K562 (cell line): ENCODE measurements at regions not wholly inside any gene's neighbourhood (a gene's known extent, or its start where the extent isn't known, plus 50 kb on each side); places are given as distances from the start of the nearest gene placed in this dataset.

ENCODE experiments used
- ATAC-seq: fragments of 200-7000 bp; cut with Tn5 transposase; 3 replicates; pipeline ENCODE4 v1.9.1; 2020; ENCODE audit warnings: moderate library complexity
- BruUV-seq: library from RNA; stranded (reverse); fragments of 400-500 nt; replicated peaks from 2 replicates; lab custom pipeline; 2021; lab: Mats Ljungman, UMichigan
- CTCF ChIA-PET: fragments of 300-600 bp; formaldehyde crosslinking; extraction: SDS; loops from one replicate; lab custom pipeline; 2021; ENCODE audit warnings: low intra/inter-chr PET ratio; lab: Yijun Ruan, JAX
- POLR2A ChIA-PET: fragments of 300-600, 350-650 bp; sonication (Branson Sonifier 250); formaldehyde crosslinking; extraction: SDS; loops from one replicate; lab custom pipeline; 2021; ENCODE audit warnings: antibody characterized with exemption, inconsistent platforms; lab: Yijun Ruan, JAX
- DNase-seq, 4 experiments: peaks; one replicate each; pipeline versions ENCODE4 v3.0.0 to v3.0.0-alpha.2; 2011 to 2018; ENCODE audit warnings: low spot score in 3 of 4, mixed read lengths in 3 of 4; ENCODE audit errors: extremely low read depth in 1 of 4
- FAIRE-seq: peaks from 2 replicates; lab custom pipeline; 2011; peaks lifted over from hg19 to GRCh38; lab: Jason Lieb, UNC
- H2AFZ ChIP-seq: 2 replicates; pipeline ENCODE4 v1.6.0; 2011; ENCODE audit warnings: low read depth, low read length, control low read depth, inconsistent platforms
- H3K27ac ChIP-seq: fragments of 200-600 bp; 3 replicates; pipeline ENCODE4 v1.8.0; 2011; ENCODE audit warnings: low read depth, mild to moderate bottlenecking, control low read depth, inconsistent platforms, low read length, moderate library complexity, mixed read lengths; ENCODE audit errors: extremely low read depth
- H3K27me3 ChIP-seq, 2 experiments: fragments of 300-600 bp in 1 of 2; 2 replicates in 1 of 2; 3 replicates in 1 of 2; pipeline versions ENCODE4 v1.6.0 to v1.8.0; 2011; ENCODE audit warnings: inconsistent platforms in 2 of 2, low read length in 2 of 2, mild to moderate bottlenecking in 1 of 2, mixed read lengths in 1 of 2, moderate library complexity in 1 of 2; ENCODE audit not compliant: control insufficient read depth in 2 of 2, insufficient read depth in 2 of 2
- H3K36me3 ChIP-seq: fragments of 300-600 bp; 3 replicates; pipeline ENCODE4 v1.8.0; 2011; ENCODE audit warnings: mild to moderate bottlenecking, low read length, inconsistent platforms; ENCODE audit not compliant: control insufficient read depth, insufficient read depth
- H3K4me1 ChIP-seq, 2 experiments: fragments of 200-600 bp in 1 of 2; replicated peaks in 1 of 2; 2 replicates in 1 of 2; 3 replicates in 1 of 2; pipeline versions ENCODE4 v1.5.1 to v1.8.0; 2011; ENCODE audit warnings: inconsistent platforms in 2 of 2, low read length in 2 of 2, mild to moderate bottlenecking in 1 of 2, mixed read lengths in 1 of 2, moderate library complexity in 1 of 2; ENCODE audit not compliant: control insufficient read depth in 2 of 2, insufficient read depth in 2 of 2
- H3K4me2 ChIP-seq: 2 replicates; pipeline ENCODE4 v1.6.1; 2011; ENCODE audit warnings: low read length, control low read depth, inconsistent platforms, mixed read lengths; ENCODE audit not compliant: insufficient read depth
- H3K4me3 ChIP-seq: fragments of 200-600 bp; sonication (generic), shearing (Covaris generic); 2 replicates; pipeline ENCODE4 v1.5.1; 2016; ENCODE audit warnings: control low read depth, inconsistent platforms
- H3K79me2 ChIP-seq: fragments of 200-600 bp; 3 replicates; pipeline ENCODE4 v1.8.0; 2011; ENCODE audit warnings: low read length, inconsistent platforms; ENCODE audit not compliant: control insufficient read depth, insufficient read depth
- H3K9ac ChIP-seq, 2 experiments: 2 replicates each; pipeline versions ENCODE4 v1.6.0 to v1.6.1; 2011; ENCODE audit warnings: low read depth in 2 of 2, low read length in 2 of 2, control low read depth in 1 of 2, inconsistent platforms in 1 of 2, mild to moderate bottlenecking in 1 of 2, mixed read lengths in 1 of 2; ENCODE audit not compliant: insufficient read depth in 1 of 2
- H3K9me1 ChIP-seq: one replicate; pipeline ENCODE4 v1.6.0; 2011; ENCODE audit warnings: inconsistent platforms, mild to moderate bottlenecking, low read length, moderate library complexity; ENCODE audit not compliant: control insufficient read depth, insufficient read depth
- H3K9me3 ChIP-seq: replicated peaks from 2 replicates; pipeline ENCODE4 v1.5.1; 2011; ENCODE audit warnings: low read depth, low read length, inconsistent platforms; ENCODE audit not compliant: control insufficient read depth, insufficient read depth
- H4K20me1 ChIP-seq: replicated peaks from 2 replicates; pipeline ENCODE4 v1.6.1; 2011; ENCODE audit warnings: low read length, inconsistent platforms, mixed read lengths; ENCODE audit not compliant: control insufficient read depth, insufficient read depth
- BDP1 ChIP-seq: IDR thresholded peaks from 3 replicates; pipeline ENCODE4 v1.6.1; 2011; ENCODE audit not compliant: insufficient read length, insufficient read depth
- FOXP1 ChIP-seq: sonication (generic); formaldehyde crosslinking; IDR thresholded peaks from 2 replicates; pipeline ENCODE4 v1.8.0; 2022; ENCODE audit warnings: mild to moderate bottlenecking, missing genetic modification reagents
- MAZ ChIP-seq, 2 experiments: fragments of 450-650 bp in 1 of 2; sonication (generic) in 1 of 2; formaldehyde crosslinking; IDR thresholded peaks in 1 of 2; conservative IDR thresholded peaks in 1 of 2; 2 replicates each; pipeline versions ENCODE4 v1.4.0 to v1.5.0; 2020; ENCODE audit warnings: mild to moderate bottlenecking in 1 of 2, missing genetic modification reagents in 1 of 2
- NELFE ChIP-seq: IDR thresholded peaks from 2 replicates; pipeline ENCODE4 v1.6.1; 2011; ENCODE audit warnings: mild to moderate bottlenecking; ENCODE audit not compliant: insufficient read depth, insufficient read length
- PPARD ChIP-seq: fragments of 250-450 bp; sonication (Bioruptor Pico); IDR thresholded peaks from 2 replicates; pipeline ENCODE4 v1.8.0; 2022; ENCODE audit warnings: inconsistent platforms, mild to moderate bottlenecking, moderate library complexity
- ZNF24 ChIP-seq: fragments of 450-650 bp; IDR thresholded peaks from 2 replicates; pipeline ENCODE4 v1.6.1; 2016
- ZNF41 ChIP-seq: fragments of 250-450 bp; sonication (Bioruptor Pico); conservative IDR thresholded peaks from 2 replicates; pipeline ENCODE4 v1.4.0; 2020; ENCODE audit warnings: mild to moderate bottlenecking
- WGBS: fragments of 100-300 bp; shearing (Covaris generic); methylation state at CpG from one replicate; pipeline ENCODE4 v1.1.6; 2016; ENCODE audit warnings: low coverage, mixed read lengths; ENCODE audit not compliant: insufficient coverage; ENCODE audit errors: missing lambda C conversion rate; 5-methylcytosine and 5-hydroxymethylcytosine counted together
- in situ Hi-C: fragments of 300-500 bp; cut with MboI; formaldehyde crosslinking; loops from 4 replicates; pipeline ENCODE4 v1.15.0; 2018; ENCODE audit warnings: inconsistent platforms, mixed read lengths
- intact Hi-C: fragments of 100-400 bp; cut with micrococcal nuclease; formaldehyde crosslinking; loops from 2 replicates; pipeline ENCODE4 v1.14.2; 2022
- TF ChIP-seq, protein P1 (sequence below): fragments of 450-650 bp; formaldehyde crosslinking; conservative IDR thresholded peaks from 2 replicates; pipeline ENCODE4 v1.4.0; 2022; ENCODE audit warnings: mild to moderate bottlenecking, missing genetic modification characterization
- TF ChIP-seq, protein P2 (sequence below): fragments of 450-650 bp; formaldehyde crosslinking; IDR thresholded peaks from 2 replicates; pipeline ENCODE4 v1.4.0; 2022; ENCODE audit warnings: missing genetic modification characterization
- TF ChIP-seq, protein P3 (sequence below): sonication (generic); formaldehyde crosslinking; IDR thresholded peaks from 2 replicates; pipeline ENCODE4 v1.8.1; 2022; ENCODE audit warnings: missing genetic modification reagents
- TF ChIP-seq, protein P4 (sequence below): fragments of 250-450 bp; sonication (Bioruptor Pico); IDR thresholded peaks from 2 replicates; pipeline ENCODE4 v1.8.0; 2021; ENCODE audit warnings: moderate library complexity, mild to moderate bottlenecking, inconsistent platforms
- TF ChIP-seq, protein P5 (sequence below), 3 experiments: fragments of 200-800 bp in 1 of 3; fragments of 250-450 bp in 1 of 3; fragments of 450-650 bp in 1 of 3; sonication (Bioruptor Pico) in 1 of 3; sonication (Bioruptor generic) in 1 of 3; formaldehyde crosslinking in 1 of 3; IDR thresholded peaks; 2 replicates each; pipeline versions ENCODE4 v1.6.1 to v1.8.0; 2016 to 2022; ENCODE audit warnings: mild to moderate bottlenecking in 2 of 3, missing genetic modification characterization in 2 of 3, missing compliant biosample characterization in 1 of 3, moderate library complexity in 1 of 3

DNA sequence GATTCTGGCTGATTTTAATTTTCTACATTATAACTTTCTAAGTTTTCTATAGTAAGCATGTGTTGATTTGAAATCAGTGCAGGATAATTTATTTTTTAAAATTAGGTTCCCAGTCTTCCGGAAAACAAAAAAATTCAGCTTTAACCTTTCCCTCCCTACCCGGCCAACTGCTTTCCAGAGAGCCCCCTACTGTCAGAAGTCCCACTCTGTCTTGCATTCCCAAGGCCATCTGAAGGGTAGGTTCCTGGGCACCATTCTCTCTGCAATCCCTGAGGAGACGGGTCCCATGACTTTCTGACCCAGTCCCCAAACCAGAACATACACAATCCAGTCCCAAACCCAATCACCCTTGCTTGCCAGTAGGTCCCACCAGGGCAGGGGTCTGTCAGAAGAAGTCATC lies 200.3 kb downstream of the CYLD start (continued):
- TF ChIP-seq, protein P1, sequence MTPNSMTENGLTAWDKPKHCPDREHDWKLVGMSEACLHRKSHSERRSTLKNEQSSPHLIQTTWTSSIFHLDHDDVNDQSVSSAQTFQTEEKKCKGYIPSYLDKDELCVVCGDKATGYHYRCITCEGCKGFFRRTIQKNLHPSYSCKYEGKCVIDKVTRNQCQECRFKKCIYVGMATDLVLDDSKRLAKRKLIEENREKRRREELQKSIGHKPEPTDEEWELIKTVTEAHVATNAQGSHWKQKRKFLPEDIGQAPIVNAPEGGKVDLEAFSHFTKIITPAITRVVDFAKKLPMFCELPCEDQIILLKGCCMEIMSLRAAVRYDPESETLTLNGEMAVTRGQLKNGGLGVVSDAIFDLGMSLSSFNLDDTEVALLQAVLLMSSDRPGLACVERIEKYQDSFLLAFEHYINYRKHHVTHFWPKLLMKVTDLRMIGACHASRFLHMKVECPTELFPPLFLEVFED (CRISPR knock-in tag) = no peak
- TF ChIP-seq, protein P2, sequence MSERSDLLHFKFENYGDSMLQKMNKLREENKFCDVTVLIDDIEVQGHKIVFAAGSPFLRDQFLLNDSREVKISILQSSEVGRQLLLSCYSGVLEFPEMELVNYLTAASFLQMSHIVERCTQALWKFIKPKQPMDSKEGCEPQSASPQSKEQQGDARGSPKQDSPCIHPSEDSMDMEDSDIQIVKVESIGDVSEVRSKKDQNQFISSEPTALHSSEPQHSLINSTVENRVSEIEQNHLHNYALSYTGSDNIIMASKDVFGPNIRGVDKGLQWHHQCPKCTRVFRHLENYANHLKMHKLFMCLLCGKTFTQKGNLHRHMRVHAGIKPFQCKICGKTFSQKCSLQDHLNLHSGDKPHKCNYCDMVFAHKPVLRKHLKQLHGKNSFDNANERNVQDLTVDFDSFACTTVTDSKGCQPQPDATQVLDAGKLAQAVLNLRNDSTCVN (CRISPR knock-in tag) = no peak
- no peak for TF ChIP-seq BDP1
- TF ChIP-seq MAZ (CRISPR knock-in tag; conservative IDR thresholded peaks at IDR 0.05 in 1 of 2, IDR thresholded peaks at IDR 0.05 in 1 of 2) = no peak
- no peak for TF ChIP-seq NELFE
- no peak for TF ChIP-seq ZNF24
- no peak for TF ChIP-seq ZNF41 (CRISPR knock-in tag)
- TF ChIP-seq PPARD (CRISPR knock-in tag) = no peak

DNA sequence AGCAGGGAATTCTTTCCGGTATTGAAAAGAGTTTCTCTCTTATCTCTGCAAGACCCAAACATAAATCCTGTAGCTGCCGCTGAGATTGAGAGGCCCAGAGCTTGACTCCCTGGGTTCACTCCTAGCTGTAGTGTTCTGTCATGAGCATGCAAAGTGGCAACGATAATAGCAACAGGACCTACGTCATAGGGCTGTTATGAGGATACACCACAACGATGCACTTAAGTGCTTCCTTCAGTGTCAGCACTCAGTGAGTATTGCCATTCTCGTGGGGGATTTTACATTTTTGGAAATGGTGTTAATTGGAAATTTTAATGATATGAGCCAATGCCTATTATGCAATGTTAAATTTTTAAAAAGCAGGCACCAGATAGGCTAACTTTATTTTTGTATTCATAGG lies 199.8 kb downstream of the CYLD start:
- Histone ChIP-seq H3K4me2 (no peak overlapping the region), H3K4me1 (no peaks in the 10 kb centered on the region), H2AFZ (no peak overlapping the region), H3K4me3 (no peak overlapping the region), H3K9ac (no peak overlapping the region), H3K27me3 (no peaks in the 10 kb centered on the region; a peak in 1 of 5 replicates), H3K9me1 (no peaks in the 10 kb centered on the region), H3K27ac (no peak overlapping the region), H3K9me3 (no peaks in the 10 kb centered on the region), H3K79me2 (no peaks in the 10 kb centered on the region), H3K36me3 (no peaks in the 10 kb centered on the region), H4K20me1 (no peaks in the 10 kb centered on the region)
- POLR2A ChIA-PET = no interaction called here
- intact Hi-C loops (no loop called here), in situ Hi-C loops (no loop called here)
- CTCF ChIA-PET = no interaction called here
- BruUV-seq = no TSS peak
- FAIRE-seq (no peak), DNase-seq (no peak), ATAC-seq (no peak)
- WGBS = 1% methylated on average over 6 of the region's 6 CpGs
- TF ChIP-seq, protein P3, sequence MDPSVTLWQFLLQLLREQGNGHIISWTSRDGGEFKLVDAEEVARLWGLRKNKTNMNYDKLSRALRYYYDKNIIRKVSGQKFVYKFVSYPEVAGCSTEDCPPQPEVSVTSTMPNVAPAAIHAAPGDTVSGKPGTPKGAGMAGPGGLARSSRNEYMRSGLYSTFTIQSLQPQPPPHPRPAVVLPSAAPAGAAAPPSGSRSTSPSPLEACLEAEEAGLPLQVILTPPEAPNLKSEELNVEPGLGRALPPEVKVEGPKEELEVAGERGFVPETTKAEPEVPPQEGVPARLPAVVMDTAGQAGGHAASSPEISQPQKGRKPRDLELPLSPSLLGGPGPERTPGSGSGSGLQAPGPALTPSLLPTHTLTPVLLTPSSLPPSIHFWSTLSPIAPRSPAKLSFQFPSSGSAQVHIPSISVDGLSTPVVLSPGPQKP (CRISPR knock-in tag) = no peak
- TF ChIP-seq, protein P4, sequence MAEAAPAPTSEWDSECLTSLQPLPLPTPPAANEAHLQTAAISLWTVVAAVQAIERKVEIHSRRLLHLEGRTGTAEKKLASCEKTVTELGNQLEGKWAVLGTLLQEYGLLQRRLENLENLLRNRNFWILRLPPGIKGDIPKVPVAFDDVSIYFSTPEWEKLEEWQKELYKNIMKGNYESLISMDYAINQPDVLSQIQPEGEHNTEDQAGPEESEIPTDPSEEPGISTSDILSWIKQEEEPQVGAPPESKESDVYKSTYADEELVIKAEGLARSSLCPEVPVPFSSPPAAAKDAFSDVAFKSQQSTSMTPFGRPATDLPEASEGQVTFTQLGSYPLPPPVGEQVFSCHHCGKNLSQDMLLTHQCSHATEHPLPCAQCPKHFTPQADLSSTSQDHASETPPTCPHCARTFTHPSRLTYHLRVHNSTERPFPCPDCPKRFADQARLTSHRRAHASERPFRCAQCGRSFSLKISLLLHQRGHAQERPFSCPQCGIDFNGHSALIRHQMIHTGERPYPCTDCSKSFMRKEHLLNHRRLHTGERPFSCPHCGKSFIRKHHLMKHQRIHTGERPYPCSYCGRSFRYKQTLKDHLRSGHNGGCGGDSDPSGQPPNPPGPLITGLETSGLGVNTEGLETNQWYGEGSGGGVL (CRISPR knock-in tag) = no peak
- TF ChIP-seq FOXP1 (CRISPR knock-in tag) = no peak
- TF ChIP-seq, protein P5, sequence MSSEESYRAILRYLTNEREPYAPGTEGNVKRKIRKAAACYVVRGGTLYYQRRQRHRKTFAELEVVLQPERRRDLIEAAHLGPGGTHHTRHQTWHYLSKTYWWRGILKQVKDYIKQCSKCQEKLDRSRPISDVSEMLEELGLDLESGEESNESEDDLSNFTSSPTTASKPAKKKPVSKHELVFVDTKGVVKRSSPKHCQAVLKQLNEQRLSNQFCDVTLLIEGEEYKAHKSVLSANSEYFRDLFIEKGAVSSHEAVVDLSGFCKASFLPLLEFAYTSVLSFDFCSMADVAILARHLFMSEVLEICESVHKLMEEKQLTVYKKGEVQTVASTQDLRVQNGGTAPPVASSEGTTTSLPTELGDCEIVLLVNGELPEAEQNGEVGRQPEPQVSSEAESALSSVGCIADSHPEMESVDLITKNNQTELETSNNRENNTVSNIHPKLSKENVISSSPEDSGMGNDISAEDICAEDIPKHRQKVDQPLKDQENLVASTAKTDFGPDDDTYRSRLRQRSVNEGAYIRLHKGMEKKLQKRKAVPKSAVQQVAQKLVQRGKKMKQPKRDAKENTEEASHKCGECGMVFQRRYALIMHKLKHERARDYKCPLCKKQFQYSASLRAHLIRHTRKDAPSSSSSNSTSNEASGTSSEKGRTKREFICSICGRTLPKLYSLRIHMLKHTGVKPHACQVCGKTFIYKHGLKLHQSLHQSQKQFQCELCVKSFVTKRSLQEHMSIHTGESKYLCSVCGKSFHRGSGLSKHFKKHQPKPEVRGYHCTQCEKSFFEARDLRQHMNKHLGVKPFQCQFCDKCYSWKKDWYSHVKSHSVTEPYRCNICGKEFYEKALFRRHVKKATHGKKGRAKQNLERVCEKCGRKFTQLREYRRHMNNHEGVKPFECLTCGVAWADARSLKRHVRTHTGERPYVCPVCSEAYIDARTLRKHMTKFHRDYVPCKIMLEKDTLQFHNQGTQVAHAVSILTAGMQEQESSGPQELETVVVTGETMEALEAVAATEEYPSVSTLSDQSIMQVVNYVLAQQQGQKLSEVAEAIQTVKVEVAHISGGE (CRISPR knock-in tag; IDR thresholded peaks at IDR 0.05) = no peak
